ENCODE measurements at regions not wholly inside any gene's neighbourhood (a gene's known extent, or its start where the extent isn't known, plus 50 kb on each side); places are given as distances from the start of the nearest gene placed in this dataset.

GRCh38 chr6:139743664-139744437 lies 369.4 kb upstream of the CITED2 start:
- Histone ChIP-seq H3K4me3 (ENCODE audit: insufficient read depth, low read length) (no peak overlapping the region), H3K27me3 (ENCODE audit: insufficient read depth, low read length) (no peaks in the 10 kb centered on the region), H2AFZ (ENCODE audit: low read length) (no peak overlapping the region), H3K9me3 (ENCODE audit: low read depth, low read length) (no peaks in the 10 kb centered on the region), H3K27ac (ENCODE audit: low read depth, low read length) (peak overlapping the region; percentile 55), H3K4me2 (ENCODE audit: insufficient read depth, low read length) (peak overlapping the region; percentile 24), H4K20me1 (ENCODE audit: insufficient read depth, low read length) (no peaks in the 10 kb centered on the region), H3K4me1 (ENCODE audit: insufficient read depth, low read length) (peaks cover 40% of the 10 kb centered on the region), H3K36me3 (ENCODE audit: insufficient read depth, low read length) (no peaks in the 10 kb centered on the region), H3K79me2 (ENCODE audit: insufficient read depth, low read length) (no peaks in the 10 kb centered on the region)
- DNase-seq (ENCODE audit: insufficient read length, low spot score, missing footprints), result peak; percentile 59
- no peak for TF ChIP-seq CTCF (IDR thresholded peaks at IDR 0.05; ENCODE audit: extremely low read depth, low read depth, low read length)

DNA sequence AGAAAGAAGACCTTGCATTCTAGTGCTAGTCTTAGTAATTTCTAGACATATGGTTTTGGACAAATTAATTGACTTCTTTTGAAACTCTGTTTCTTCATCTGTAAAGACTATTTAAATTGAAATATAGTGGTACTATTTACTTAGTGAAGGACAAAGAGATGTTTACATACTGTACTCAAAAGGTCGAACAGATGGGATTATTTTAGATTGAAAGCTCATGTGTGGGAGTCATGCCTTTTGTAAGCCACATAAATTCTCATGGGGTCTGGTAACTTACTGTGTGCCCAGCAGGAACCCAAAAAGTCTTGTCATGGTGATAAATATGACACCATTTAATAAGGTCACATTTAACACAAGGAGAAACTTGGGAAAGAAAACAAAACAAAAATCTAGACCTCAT lies 368.2 kb upstream of the CITED2 start:
- Histone ChIP-seq H3K27ac (ENCODE audit: low read depth, low read length) (peak overlapping the region; percentile 55), H3K9me3 (ENCODE audit: low read depth, low read length) (no peaks in the 10 kb centered on the region), H3K36me3 (ENCODE audit: insufficient read depth, low read length) (no peaks in the 10 kb centered on the region), H3K4me2 (ENCODE audit: insufficient read depth, low read length) (no peak overlapping the region), H3K4me3 (ENCODE audit: insufficient read depth, low read length) (no peak overlapping the region), H3K27me3 (ENCODE audit: insufficient read depth, low read length) (no peaks in the 10 kb centered on the region), H3K4me1 (ENCODE audit: insufficient read depth, low read length) (peaks cover 32% of the 10 kb centered on the region), H4K20me1 (ENCODE audit: insufficient read depth, low read length) (no peaks in the 10 kb centered on the region), H2AFZ (ENCODE audit: low read length) (no peak overlapping the region), H3K79me2 (ENCODE audit: insufficient read depth, low read length) (no peaks in the 10 kb centered on the region)
- no peak for DNase-seq (ENCODE audit: insufficient read length, low spot score, missing footprints)
- TF ChIP-seq CTCF (IDR thresholded peaks at IDR 0.05; ENCODE audit: extremely low read depth, low read depth, low read length), result no peak

DNA sequence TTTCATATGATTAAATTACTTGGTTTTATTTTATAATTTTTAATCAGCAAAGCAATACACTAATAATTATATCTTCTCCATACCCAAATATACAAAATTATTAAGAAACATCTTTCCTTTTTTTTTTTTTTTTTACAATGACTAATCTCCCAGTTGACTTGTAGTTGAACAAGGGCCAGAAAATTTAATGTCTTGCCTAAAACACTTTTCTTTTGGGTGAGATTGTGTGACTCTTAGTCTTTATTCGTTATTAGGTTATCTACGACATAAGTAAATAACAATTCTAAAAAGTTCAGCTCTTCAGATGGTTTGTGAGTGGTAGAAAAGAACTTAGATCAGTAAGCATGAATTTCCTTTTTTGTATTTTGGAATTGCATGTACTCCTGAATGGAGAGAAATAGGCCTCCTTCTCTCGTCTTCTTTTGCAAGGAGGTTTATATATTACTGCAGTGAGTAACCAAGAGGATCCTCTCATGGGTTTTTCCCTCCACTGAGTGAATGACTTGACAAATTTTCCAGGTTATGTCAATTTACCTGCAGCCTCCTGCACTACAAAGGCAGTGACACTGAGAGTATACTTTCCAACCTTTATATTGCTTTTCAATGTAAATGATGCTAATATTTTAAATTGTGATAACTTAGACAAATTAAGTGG lies 364.5 kb upstream of the CITED2 start:
- Histone ChIP-seq H3K4me2 (ENCODE audit: insufficient read depth, low read length) (no peak overlapping the region), H3K27ac (ENCODE audit: low read depth, low read length) (no peak overlapping the region), H2AFZ (ENCODE audit: low read length) (no peak overlapping the region), H3K27me3 (ENCODE audit: insufficient read depth, low read length) (no peaks in the 10 kb centered on the region), H3K79me2 (ENCODE audit: insufficient read depth, low read length) (no peaks in the 10 kb centered on the region), H4K20me1 (ENCODE audit: insufficient read depth, low read length) (no peaks in the 10 kb centered on the region), H3K9me3 (ENCODE audit: low read depth, low read length) (no peaks in the 10 kb centered on the region), H3K36me3 (ENCODE audit: insufficient read depth, low read length) (no peaks in the 10 kb centered on the region), H3K4me3 (ENCODE audit: insufficient read depth, low read length) (no peak overlapping the region), H3K4me1 (ENCODE audit: insufficient read depth, low read length) (peaks cover 12% of the 10 kb centered on the region)
- no peak for TF ChIP-seq CTCF (IDR thresholded peaks at IDR 0.05; ENCODE audit: extremely low read depth, low read depth, low read length)
- no peak for DNase-seq (ENCODE audit: insufficient read length, low spot score, missing footprints)

DNA sequence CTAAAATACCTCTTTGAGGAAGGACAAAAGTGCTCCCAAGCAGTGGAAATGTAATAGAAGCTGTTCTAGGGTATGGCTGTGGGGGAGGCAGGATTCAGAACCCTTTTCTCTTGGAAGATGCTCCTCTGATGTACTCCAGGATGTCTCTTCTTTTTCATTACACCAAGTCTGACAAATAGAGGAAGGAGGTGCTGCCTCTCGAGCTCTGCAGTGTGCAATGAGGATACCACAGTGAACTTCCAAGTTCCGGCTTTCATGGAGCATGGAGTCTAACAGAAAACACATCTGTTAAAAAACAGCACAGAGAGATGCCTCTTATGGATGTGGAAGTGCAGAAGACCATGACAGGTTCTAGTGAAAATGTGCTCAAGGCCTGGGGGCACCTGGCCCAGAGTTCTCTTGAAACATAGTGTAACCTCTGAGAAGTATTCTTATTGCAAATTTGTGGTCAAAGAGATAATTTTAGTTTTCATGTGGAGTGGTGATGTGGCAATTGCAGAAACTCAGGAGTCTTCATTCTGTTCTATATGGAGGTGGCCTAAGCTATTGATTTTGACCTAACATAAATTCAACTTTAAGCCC lies 362.0 kb upstream of the CITED2 start:
- Histone ChIP-seq H3K4me1 (ENCODE audit: insufficient read depth, low read length) (peaks cover 3% of the 10 kb centered on the region), H3K4me2 (ENCODE audit: insufficient read depth, low read length) (no peak overlapping the region), H3K4me3 (ENCODE audit: insufficient read depth, low read length) (no peak overlapping the region), H3K27ac (ENCODE audit: low read depth, low read length) (no peak overlapping the region), H3K79me2 (ENCODE audit: insufficient read depth, low read length) (no peaks in the 10 kb centered on the region), H3K27me3 (ENCODE audit: insufficient read depth, low read length) (no peaks in the 10 kb centered on the region), H4K20me1 (ENCODE audit: insufficient read depth, low read length) (no peaks in the 10 kb centered on the region), H2AFZ (ENCODE audit: low read length) (peak overlapping the region; percentile 53), H3K9me3 (ENCODE audit: low read depth, low read length) (no peaks in the 10 kb centered on the region), H3K36me3 (ENCODE audit: insufficient read depth, low read length) (no peaks in the 10 kb centered on the region)
- no peak for DNase-seq (ENCODE audit: insufficient read length, low spot score, missing footprints)
- no peak for TF ChIP-seq CTCF (IDR thresholded peaks at IDR 0.05; ENCODE audit: extremely low read depth, low read depth, low read length)
